ENCODE measurements at regions not wholly inside any gene's neighbourhood (a gene's known extent, or its start where the extent isn't known, plus 50 kb on each side); places are given as distances from the start of the nearest gene placed in this dataset.

- H3K79me2 ChIP-seq (ENCODE audit: control insufficient read depth, insufficient read depth, low read length) = no peaks in the 10 kb centered on the region
- H3K4me2 ChIP-seq (ENCODE audit: control insufficient read depth, extremely low read depth, insufficient read depth, low read depth, low read length) = no peak overlapping the region
- H3K36me3 ChIP-seq (ENCODE audit: control insufficient read depth in 2 of 2, extremely low read depth in 1 of 2, insufficient read depth in 2 of 2, low read length in 2 of 2) = no peaks in the 10 kb centered on the region
- FAIRE-seq (no peak), DNase-seq (ENCODE audit: low read depth, low spot score) (no peak)
- no peaks in the 10 kb centered on the region for H3K4me1 ChIP-seq (ENCODE audit: control insufficient read depth, extremely low read depth, insufficient read depth, low read length)
- H3K27me3 ChIP-seq (ENCODE audit: control insufficient read depth, extremely low read depth, insufficient read depth, low read length) = no peaks in the 10 kb centered on the region
- H2AFZ ChIP-seq (ENCODE audit: control insufficient read depth, low read length) = no peak overlapping the region
- no peaks in the 10 kb centered on the region for H3K9me1 ChIP-seq (ENCODE audit: control insufficient read depth, extremely low read depth, insufficient read depth, low read length)
- dilution Hi-C loops (cut with MboI; ENCODE audit: extremely low pct_ligation_motif_present, low sequenced_read_pairs) = no loop called here
- H3K4me3 ChIP-seq (ENCODE audit: control insufficient read depth in 2 of 3, extremely low read depth in 1 of 3, insufficient read depth in 2 of 3, low read depth in 1 of 3, low read length in 3 of 3) = no peak overlapping the region
- H4K20me1 ChIP-seq (ENCODE audit: control insufficient read depth, extremely low read depth, insufficient read depth, low read length) = no peaks in the 10 kb centered on the region
- H3K9ac ChIP-seq (ENCODE audit: control insufficient read depth, extremely low read depth, insufficient read depth, low read length) = no peak overlapping the region
- H3K9me3 ChIP-seq (ENCODE audit: control insufficient read depth, low read depth, low read length) = no peaks in the 10 kb centered on the region
- TF ChIP-seq CTCF (optimal IDR thresholded peaks at IDR 0.05 in 1 of 3, IDR thresholded peaks at IDR 0.05 in 1 of 3, conservative IDR thresholded peaks at IDR 0.05 in 1 of 3; ENCODE audit: extremely low read depth in 1 of 3, insufficient read depth in 2 of 3, low read length in 3 of 3) (no peak), EZH2 (IDR thresholded peaks at IDR 0.05; ENCODE audit: low read length) (no peak)
- H3K27ac ChIP-seq (ENCODE audit: control insufficient read depth, insufficient read depth, low read length) = no peak overlapping the region
These were observed 462.0 kb downstream of the CDH11 start for GRCh38 chr16:64659866-64660265.

- no peaks in the 10 kb centered on the region for H3K9me3 ChIP-seq (ENCODE audit: control insufficient read depth, low read depth, low read length)
- H3K27ac ChIP-seq (ENCODE audit: control insufficient read depth, insufficient read depth, low read length) = no peak overlapping the region
- no peaks in the 10 kb centered on the region for H4K20me1 ChIP-seq (ENCODE audit: control insufficient read depth, extremely low read depth, insufficient read depth, low read length)
- no peak overlapping the region for H3K9ac ChIP-seq (ENCODE audit: control insufficient read depth, extremely low read depth, insufficient read depth, low read length)
- H3K79me2 ChIP-seq (ENCODE audit: control insufficient read depth, insufficient read depth, low read length) = no peaks in the 10 kb centered on the region
- no peak for TF ChIP-seq CTCF (optimal IDR thresholded peaks at IDR 0.05 in 1 of 3, IDR thresholded peaks at IDR 0.05 in 1 of 3, conservative IDR thresholded peaks at IDR 0.05 in 1 of 3; ENCODE audit: extremely low read depth in 1 of 3, insufficient read depth in 2 of 3, low read length in 3 of 3)
- FAIRE-seq (no peak), DNase-seq (ENCODE audit: low read depth, low spot score) (no peak)
- no peaks in the 10 kb centered on the region for H3K9me1 ChIP-seq (ENCODE audit: control insufficient read depth, extremely low read depth, insufficient read depth, low read length)
- no peak overlapping the region for H3K4me2 ChIP-seq (ENCODE audit: control insufficient read depth, extremely low read depth, insufficient read depth, low read depth, low read length)
- H3K27me3 ChIP-seq (ENCODE audit: control insufficient read depth, extremely low read depth, insufficient read depth, low read length) = no peaks in the 10 kb centered on the region
- H3K4me1 ChIP-seq (ENCODE audit: control insufficient read depth, extremely low read depth, insufficient read depth, low read length) = no peaks in the 10 kb centered on the region
- no peaks in the 10 kb centered on the region for H3K36me3 ChIP-seq (ENCODE audit: control insufficient read depth in 2 of 2, extremely low read depth in 1 of 2, insufficient read depth in 2 of 2, low read length in 2 of 2)
- H3K4me3 ChIP-seq (ENCODE audit: control insufficient read depth in 2 of 3, extremely low read depth in 1 of 3, insufficient read depth in 2 of 3, low read depth in 1 of 3, low read length in 3 of 3) = no peak overlapping the region
- H2AFZ ChIP-seq (ENCODE audit: control insufficient read depth, low read length) = no peak overlapping the region
- dilution Hi-C loops (cut with MboI; ENCODE audit: extremely low pct_ligation_motif_present, low sequenced_read_pairs) = no loop called here
These were observed 464.4 kb downstream of the CDH11 start for GRCh38 chr16:64657316-64658011.

All from keratinocyte (primary cell).